ENCODE measurements at regions not wholly inside any gene's neighbourhood (a gene's known extent, or its start where the extent isn't known, plus 50 kb on each side); places are given as distances from the start of the nearest gene placed in this dataset.

GRCh38 chr10:131433568-131433967 is 122.0 kb upstream of the TCERG1L start:
- H3K4me3 Mint-ChIP-seq (ENCODE audit: unreplicated experiment), result no peak overlapping the region
- peaks cover 39% of the 10 kb centered on the region for H3K9me3 Mint-ChIP-seq (ENCODE audit: unreplicated experiment)
- no peaks in the 10 kb centered on the region for H3K36me3 Mint-ChIP-seq (ENCODE audit: unreplicated experiment)
- no peak for TF ChIP-seq CTCF (IDR thresholded peaks at IDR 0.05)
- H3K27ac Mint-ChIP-seq (ENCODE audit: unreplicated experiment), result no peak overlapping the region
- no peaks in the 10 kb centered on the region for H3K27me3 Mint-ChIP-seq (ENCODE audit: unreplicated experiment)
- no peak for DNase-seq (ENCODE audit: extremely low spot score, unreplicated experiment)
- no peaks in the 10 kb centered on the region for H3K4me1 Mint-ChIP-seq (ENCODE audit: unreplicated experiment)

GRCh38 chr10:131435232-131435631 is 123.7 kb upstream of the TCERG1L start:
- H3K9me3 Mint-ChIP-seq (ENCODE audit: unreplicated experiment), result peaks cover 30% of the 10 kb centered on the region
- H3K4me1 Mint-ChIP-seq (ENCODE audit: unreplicated experiment), result no peaks in the 10 kb centered on the region
- no peak for TF ChIP-seq CTCF (IDR thresholded peaks at IDR 0.05)
- H3K36me3 Mint-ChIP-seq (ENCODE audit: unreplicated experiment), result no peaks in the 10 kb centered on the region
- H3K27me3 Mint-ChIP-seq (ENCODE audit: unreplicated experiment), result no peaks in the 10 kb centered on the region
- no peak for DNase-seq (ENCODE audit: extremely low spot score, unreplicated experiment)
- no peak overlapping the region for H3K4me3 Mint-ChIP-seq (ENCODE audit: unreplicated experiment)
- no peak overlapping the region for H3K27ac Mint-ChIP-seq (ENCODE audit: unreplicated experiment)

GRCh38 chr10:131435760-131436457 is 124.4 kb upstream of the TCERG1L start:
- no peaks in the 10 kb centered on the region for H3K36me3 Mint-ChIP-seq (ENCODE audit: unreplicated experiment)
- H3K4me1 Mint-ChIP-seq (ENCODE audit: unreplicated experiment), result no peaks in the 10 kb centered on the region
- no peak for TF ChIP-seq CTCF (IDR thresholded peaks at IDR 0.05)
- no peaks in the 10 kb centered on the region for H3K27me3 Mint-ChIP-seq (ENCODE audit: unreplicated experiment)
- H3K4me3 Mint-ChIP-seq (ENCODE audit: unreplicated experiment), result no peak overlapping the region
- H3K9me3 Mint-ChIP-seq (ENCODE audit: unreplicated experiment), result peaks cover 23% of the 10 kb centered on the region
- no peak for DNase-seq (ENCODE audit: extremely low spot score, unreplicated experiment)
- no peak overlapping the region for H3K27ac Mint-ChIP-seq (ENCODE audit: unreplicated experiment)

- no peaks in the 10 kb centered on the region for H3K27me3 Mint-ChIP-seq (ENCODE audit: unreplicated experiment)
- H3K36me3 Mint-ChIP-seq (ENCODE audit: unreplicated experiment), result no peaks in the 10 kb centered on the region
- no peaks in the 10 kb centered on the region for H3K4me1 Mint-ChIP-seq (ENCODE audit: unreplicated experiment)
- no peak overlapping the region for H3K27ac Mint-ChIP-seq (ENCODE audit: unreplicated experiment)
- DNase-seq (ENCODE audit: extremely low spot score, unreplicated experiment), result no peak
- H3K9me3 Mint-ChIP-seq (ENCODE audit: unreplicated experiment), result peaks cover 17% of the 10 kb centered on the region
- no peak for TF ChIP-seq CTCF (IDR thresholded peaks at IDR 0.05)
- H3K4me3 Mint-ChIP-seq (ENCODE audit: unreplicated experiment), result no peak overlapping the region
These were observed 124.9 kb upstream of the TCERG1L start for GRCh38 chr10:131436458-131436857.

- no peak overlapping the region for H3K27ac Mint-ChIP-seq (ENCODE audit: unreplicated experiment)
- peaks cover 8% of the 10 kb centered on the region for H3K9me3 Mint-ChIP-seq (ENCODE audit: unreplicated experiment)
- DNase-seq (ENCODE audit: extremely low spot score, unreplicated experiment), result no peak
- no peak for TF ChIP-seq CTCF (IDR thresholded peaks at IDR 0.05)
- H3K4me1 Mint-ChIP-seq (ENCODE audit: unreplicated experiment), result no peaks in the 10 kb centered on the region
- no peaks in the 10 kb centered on the region for H3K36me3 Mint-ChIP-seq (ENCODE audit: unreplicated experiment)
- no peaks in the 10 kb centered on the region for H3K27me3 Mint-ChIP-seq (ENCODE audit: unreplicated experiment)
- H3K4me3 Mint-ChIP-seq (ENCODE audit: unreplicated experiment), result no peak overlapping the region
These were observed 126.3 kb upstream of the TCERG1L start for GRCh38 chr10:131437556-131438475.

All from osteocyte (in vitro differentiated cells).